ENCODE measurements at regions not wholly inside any gene's neighbourhood (a gene's known extent, or its start where the extent isn't known, plus 50 kb on each side); places are given as distances from the start of the nearest gene placed in this dataset.

DNA sequence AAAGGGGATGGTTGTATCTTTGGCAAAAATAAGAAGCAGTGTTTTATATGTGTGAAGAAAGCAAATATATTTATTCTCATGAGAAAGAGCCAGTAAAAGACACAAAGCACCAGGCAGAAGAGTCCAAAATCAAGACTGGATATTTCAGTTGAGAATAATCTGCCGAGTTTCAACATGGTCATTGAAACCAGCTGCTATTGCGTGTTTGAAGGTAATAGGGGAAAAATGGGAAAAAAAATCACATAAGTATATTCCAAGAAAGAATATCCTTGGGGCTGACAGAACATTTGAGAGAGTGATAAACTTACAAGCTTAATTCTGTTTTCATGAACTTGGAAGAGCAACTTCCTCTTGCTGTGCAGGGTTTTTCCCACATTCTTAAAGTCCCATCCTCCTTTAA lies 79.9 kb downstream of the ISOC1 start:
- no peaks in the 10 kb centered on the region for H3K27me3 Mint-ChIP-seq (ENCODE audit: insufficient read depth)
- DNase-seq, result no peak
- H3K36me3 Mint-ChIP-seq (ENCODE audit: low read depth), result no peaks in the 10 kb centered on the region
- H3K9me3 Mint-ChIP-seq, result peaks cover 15% of the 10 kb centered on the region
- H3K4me3 Mint-ChIP-seq, result no peak overlapping the region
- TF ChIP-seq, protein P1, sequence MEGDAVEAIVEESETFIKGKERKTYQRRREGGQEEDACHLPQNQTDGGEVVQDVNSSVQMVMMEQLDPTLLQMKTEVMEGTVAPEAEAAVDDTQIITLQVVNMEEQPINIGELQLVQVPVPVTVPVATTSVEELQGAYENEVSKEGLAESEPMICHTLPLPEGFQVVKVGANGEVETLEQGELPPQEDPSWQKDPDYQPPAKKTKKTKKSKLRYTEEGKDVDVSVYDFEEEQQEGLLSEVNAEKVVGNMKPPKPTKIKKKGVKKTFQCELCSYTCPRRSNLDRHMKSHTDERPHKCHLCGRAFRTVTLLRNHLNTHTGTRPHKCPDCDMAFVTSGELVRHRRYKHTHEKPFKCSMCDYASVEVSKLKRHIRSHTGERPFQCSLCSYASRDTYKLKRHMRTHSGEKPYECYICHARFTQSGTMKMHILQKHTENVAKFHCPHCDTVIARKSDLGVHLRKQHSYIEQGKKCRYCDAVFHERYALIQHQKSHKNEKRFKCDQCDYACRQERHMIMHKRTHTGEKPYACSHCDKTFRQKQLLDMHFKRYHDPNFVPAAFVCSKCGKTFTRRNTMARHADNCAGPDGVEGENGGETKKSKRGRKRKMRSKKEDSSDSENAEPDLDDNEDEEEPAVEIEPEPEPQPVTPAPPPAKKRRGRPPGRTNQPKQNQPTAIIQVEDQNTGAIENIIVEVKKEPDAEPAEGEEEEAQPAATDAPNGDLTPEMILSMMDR (IDR thresholded peaks at IDR 0.05), result no peak
- H3K4me1 Mint-ChIP-seq (ENCODE audit: low read depth), result no peaks in the 10 kb centered on the region
- H3K27ac Mint-ChIP-seq, result no peak overlapping the region

DNA sequence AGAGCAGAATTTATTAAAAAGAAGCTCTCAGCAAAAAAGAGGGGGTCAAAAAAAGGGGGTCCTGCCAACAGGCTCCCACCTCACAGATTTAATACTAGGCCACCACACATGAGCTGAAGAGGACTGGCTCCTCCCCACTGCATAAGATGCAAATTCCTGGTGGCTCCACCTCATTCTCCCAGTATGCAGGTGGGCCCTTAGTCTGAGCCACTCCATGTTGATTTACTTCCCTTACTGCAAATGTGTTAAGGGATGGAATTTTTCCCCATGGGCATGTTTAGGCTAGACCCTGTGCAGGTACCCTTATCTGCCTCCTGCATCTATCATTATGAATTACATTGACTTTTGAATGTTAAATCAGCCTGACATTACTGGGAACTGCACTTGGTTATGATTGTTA lies 82.9 kb downstream of the ISOC1 start:
- TF ChIP-seq, protein P1 (IDR thresholded peaks at IDR 0.05), result no peak
- Mint-ChIP-seq H3K9me3 (peaks cover 14% of the 10 kb centered on the region), H3K36me3 (ENCODE audit: low read depth) (no peaks in the 10 kb centered on the region), H3K27ac (no peak overlapping the region), H3K4me1 (ENCODE audit: low read depth) (no peaks in the 10 kb centered on the region), H3K27me3 (ENCODE audit: insufficient read depth) (no peaks in the 10 kb centered on the region), H3K4me3 (no peak overlapping the region)
- DNase-seq, result no peak

DNA sequence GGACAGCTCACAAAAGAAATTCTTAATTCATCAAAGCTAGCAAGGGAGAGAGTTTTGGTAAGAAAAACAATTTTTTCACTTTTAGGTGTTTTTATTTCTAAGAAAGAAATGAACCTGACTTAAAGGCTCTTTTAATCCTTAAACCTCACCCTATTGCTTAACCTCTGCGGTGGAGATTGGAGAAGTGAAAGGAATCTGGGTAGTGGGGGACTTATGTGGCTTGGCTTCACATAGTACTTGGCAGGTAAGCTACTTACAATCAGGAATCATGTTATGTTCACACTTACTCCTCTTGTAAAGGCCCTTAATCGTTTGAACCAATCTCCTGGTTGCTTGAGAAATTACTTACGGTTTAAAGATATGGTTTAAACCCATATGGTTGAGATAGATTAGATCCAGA lies 104.8 kb downstream of the ISOC1 start:
- H3K9me3 Mint-ChIP-seq, result peaks cover 18% of the 10 kb centered on the region
- no peaks in the 10 kb centered on the region for H3K27me3 Mint-ChIP-seq (ENCODE audit: insufficient read depth)
- TF ChIP-seq, protein P1 (IDR thresholded peaks at IDR 0.05), result no peak
- no peak overlapping the region for H3K4me3 Mint-ChIP-seq
- no peak for DNase-seq
- no peak overlapping the region for H3K27ac Mint-ChIP-seq
- no peaks in the 10 kb centered on the region for H3K36me3 Mint-ChIP-seq (ENCODE audit: low read depth)
- H3K4me1 Mint-ChIP-seq (ENCODE audit: low read depth), result no peaks in the 10 kb centered on the region

DNA sequence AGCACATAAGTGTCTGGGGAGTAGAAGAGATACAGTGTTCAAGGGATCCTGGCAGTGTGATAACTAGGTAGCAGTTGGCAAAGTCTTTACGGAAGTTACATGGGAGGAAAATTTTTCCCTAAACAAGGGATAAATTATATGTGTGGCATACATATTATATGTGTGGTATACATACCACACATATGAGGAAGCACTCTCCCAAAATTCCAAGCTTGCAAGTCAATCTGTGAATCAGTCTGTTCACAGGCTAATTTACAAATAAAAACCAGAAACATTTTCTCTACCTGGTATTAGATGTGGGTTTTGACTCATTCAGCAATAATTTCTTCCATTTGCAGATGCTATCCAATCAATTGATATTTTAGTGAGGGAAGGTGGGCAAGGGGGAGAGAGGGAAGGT lies 110.0 kb downstream of the ISOC1 start:
- Mint-ChIP-seq H3K27me3 (ENCODE audit: insufficient read depth) (no peaks in the 10 kb centered on the region), H3K27ac (no peak overlapping the region), H3K4me1 (ENCODE audit: low read depth) (no peaks in the 10 kb centered on the region), H3K9me3 (peaks cover 24% of the 10 kb centered on the region), H3K4me3 (no peak overlapping the region), H3K36me3 (ENCODE audit: low read depth) (no peaks in the 10 kb centered on the region)
- TF ChIP-seq, protein P1 (IDR thresholded peaks at IDR 0.05), result no peak
- DNase-seq, result no peak

DNA sequence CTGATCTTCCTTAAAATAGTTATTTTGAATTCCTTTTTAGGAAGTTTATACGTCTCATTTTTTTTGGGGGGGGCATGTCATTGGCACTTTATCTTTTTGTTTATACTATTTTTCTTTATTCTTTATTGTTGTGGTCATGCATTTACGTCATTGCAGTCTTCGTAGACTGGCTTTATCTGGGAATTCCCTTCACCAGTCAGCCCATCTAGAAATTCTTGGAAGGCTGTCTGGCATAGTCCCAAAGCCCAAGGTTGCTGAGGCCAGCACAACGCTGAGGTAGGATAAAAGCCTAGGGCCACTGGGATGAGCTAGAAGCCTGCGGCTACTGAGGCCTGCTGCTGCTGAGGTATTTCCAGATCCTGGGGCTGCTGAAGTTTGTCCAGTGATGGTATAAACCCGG lies 121.5 kb downstream of the ISOC1 start:
- no peaks in the 10 kb centered on the region for H3K4me1 Mint-ChIP-seq (ENCODE audit: low read depth)
- DNase-seq, result no peak
- H3K9me3 Mint-ChIP-seq, result peaks cover 34% of the 10 kb centered on the region
- no peak overlapping the region for H3K4me3 Mint-ChIP-seq
- 0 out of 2 replicates have a peak, but pooled peaks cover 7% of the 10 kb centered on the region for H3K36me3 Mint-ChIP-seq (ENCODE audit: low read depth)
- H3K27me3 Mint-ChIP-seq (ENCODE audit: insufficient read depth), result no peaks in the 10 kb centered on the region
- H3K27ac Mint-ChIP-seq, result no peak overlapping the region
- TF ChIP-seq, protein P1 (IDR thresholded peaks at IDR 0.05), result no peak

DNA sequence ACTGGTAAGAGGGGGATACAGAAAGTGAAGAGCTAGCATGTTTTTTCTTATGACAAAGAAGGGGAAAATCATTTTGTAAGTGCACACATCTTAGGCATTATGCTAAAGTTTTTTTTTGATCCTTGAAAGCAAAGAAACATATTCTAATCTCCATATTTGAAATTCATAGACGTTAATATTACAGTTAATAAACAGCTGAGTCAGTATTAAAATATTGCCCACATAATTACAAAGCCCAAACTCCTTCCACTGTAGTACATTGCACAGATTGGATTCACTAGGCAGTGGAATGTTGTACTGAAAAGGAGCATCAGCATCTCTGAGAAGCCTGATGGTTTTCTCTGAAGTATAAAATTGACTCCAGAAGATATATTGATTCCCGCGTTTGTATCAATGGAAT lies 122.6 kb downstream of the ISOC1 start:
- Mint-ChIP-seq H3K9me3 (peaks cover 26% of the 10 kb centered on the region), H3K4me3 (no peak overlapping the region), H3K4me1 (ENCODE audit: low read depth) (no peaks in the 10 kb centered on the region), H3K27me3 (ENCODE audit: insufficient read depth) (no peaks in the 10 kb centered on the region), H3K27ac (no peak overlapping the region), H3K36me3 (ENCODE audit: low read depth) (0 out of 2 replicates have a peak, but pooled peaks cover 7% of the 10 kb centered on the region)
- DNase-seq, result no peak
- TF ChIP-seq, protein P1 (IDR thresholded peaks at IDR 0.05), result no peak

Data from HFFc6 (cell line).